Suprapubic skin (tissue), 4 donors: ENCODE measurements at regions not wholly inside any gene's neighbourhood (a gene's known extent, or its start where the extent isn't known, plus 50 kb on each side); places are given as distances from the start of the nearest gene placed in this dataset.
A peak's percentile ranks its signal among the peaks of the same experiment; 100 is the strongest.

ENCODE experiments used
- DNase-seq, 2 donors: peaks; one replicate each; pipeline ENCODE4 v3.0.0-alpha.2; 2019; ENCODE audit warnings: low spot score in 2 of 2
- H3K27ac ChIP-seq: fragments of 200-600 bp; sonication (generic); one replicate; pipeline ENCODE4 v1.5.1; 2019
- H3K27me3 ChIP-seq: fragments of 200-600 bp; sonication (generic); one replicate; pipeline ENCODE4 v1.5.1; 2019
- H3K36me3 ChIP-seq: fragments of 200-600 bp; sonication (generic); one replicate; pipeline ENCODE4 v1.5.1; 2019
- H3K4me1 ChIP-seq: fragments of 200-600 bp; sonication (generic); one replicate; pipeline ENCODE4 v1.5.1; 2019
- H3K4me3 ChIP-seq: fragments of 200-600 bp; sonication (generic); one replicate; pipeline ENCODE4 v1.5.1; 2019; ENCODE audit warnings: mild to moderate bottlenecking
- H3K9me3 ChIP-seq: fragments of 200-600 bp; sonication (generic); one replicate; pipeline ENCODE4 v1.5.1; 2019
- EP300 ChIP-seq: sonication (generic); formaldehyde crosslinking; IDR thresholded peaks from one replicate; pipeline ENCODE4 v1.6.1; 2017; ENCODE audit warnings: antibody characterized with exemption
- POLR2A ChIP-seq, 2 donors: fragments of 450-650 bp; IDR thresholded peaks; one replicate each; pipeline ENCODE4 v1.6.1; 2017; ENCODE audit warnings: antibody characterized with exemption in 2 of 2, mild to moderate bottlenecking in 2 of 2, moderate library complexity in 2 of 2
- POLR2AphosphoS5 ChIP-seq, 3 donors: sonication (generic); formaldehyde crosslinking; IDR thresholded peaks; one replicate each; pipeline ENCODE4 v1.6.1; 2017; ENCODE audit warnings: antibody characterized with exemption in 3 of 3
- WGBS: methylation state at CpG from one replicate; pipeline ENCODE4 v1.1.5; 2018; 5-methylcytosine and 5-hydroxymethylcytosine counted together
- TF ChIP-seq, protein P1 (sequence below), 2 donors: fragments of 200-600 bp in 1 of 2; fragments of 450-650 bp in 1 of 2; sonication (generic) in 1 of 2; IDR thresholded peaks; one replicate each; pipeline ENCODE4 v1.5.1; 2016 to 2019; ENCODE audit warnings: antibody characterized with exemption in 2 of 2, mild to moderate bottlenecking in 1 of 2, moderate library complexity in 1 of 2

DNA sequence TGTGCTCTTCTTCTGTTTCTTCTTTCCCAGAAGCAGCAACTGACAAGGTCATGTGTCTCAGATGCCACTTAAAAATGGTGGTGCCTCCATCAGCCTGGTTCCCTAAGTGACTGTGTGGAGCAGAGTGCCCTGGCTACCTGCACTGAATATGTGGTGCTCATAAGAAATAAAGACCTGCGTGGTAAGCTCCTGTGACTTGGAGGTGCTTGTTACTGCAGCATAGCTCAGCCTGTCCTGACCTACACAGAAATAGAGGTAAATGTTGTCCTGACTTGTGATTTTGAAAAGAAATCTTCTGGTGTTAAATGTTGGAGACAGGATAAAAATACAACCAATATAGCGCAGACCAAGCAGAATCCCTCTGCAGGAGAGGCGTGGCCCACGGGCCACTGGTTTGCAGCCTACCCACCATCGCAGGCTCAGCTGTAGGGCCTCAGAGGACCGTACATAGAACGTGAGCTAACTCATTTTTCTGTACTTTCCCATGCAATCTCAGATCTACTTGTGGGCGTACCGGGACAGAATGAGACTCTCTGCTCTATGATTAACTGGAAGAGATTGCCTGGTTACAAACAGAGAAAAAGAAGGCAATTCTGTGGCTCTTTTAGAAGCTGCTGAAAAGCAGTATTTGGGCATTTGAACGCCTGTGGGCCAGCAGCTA is 79.4 kb upstream of the UNC5A start:
- Histone ChIP-seq H3K36me3 (no peaks in the 10 kb centered on the region), H3K27ac (no peak overlapping the region), H3K9me3 (no peaks in the 10 kb centered on the region), H3K27me3 (peaks cover 82% of the 10 kb centered on the region), H3K4me1 (no peaks in the 10 kb centered on the region), H3K4me3 (no peak overlapping the region)
- 87% methylated on average over 10 of the region's 10 CpGs for WGBS
- TF ChIP-seq, protein P1, sequence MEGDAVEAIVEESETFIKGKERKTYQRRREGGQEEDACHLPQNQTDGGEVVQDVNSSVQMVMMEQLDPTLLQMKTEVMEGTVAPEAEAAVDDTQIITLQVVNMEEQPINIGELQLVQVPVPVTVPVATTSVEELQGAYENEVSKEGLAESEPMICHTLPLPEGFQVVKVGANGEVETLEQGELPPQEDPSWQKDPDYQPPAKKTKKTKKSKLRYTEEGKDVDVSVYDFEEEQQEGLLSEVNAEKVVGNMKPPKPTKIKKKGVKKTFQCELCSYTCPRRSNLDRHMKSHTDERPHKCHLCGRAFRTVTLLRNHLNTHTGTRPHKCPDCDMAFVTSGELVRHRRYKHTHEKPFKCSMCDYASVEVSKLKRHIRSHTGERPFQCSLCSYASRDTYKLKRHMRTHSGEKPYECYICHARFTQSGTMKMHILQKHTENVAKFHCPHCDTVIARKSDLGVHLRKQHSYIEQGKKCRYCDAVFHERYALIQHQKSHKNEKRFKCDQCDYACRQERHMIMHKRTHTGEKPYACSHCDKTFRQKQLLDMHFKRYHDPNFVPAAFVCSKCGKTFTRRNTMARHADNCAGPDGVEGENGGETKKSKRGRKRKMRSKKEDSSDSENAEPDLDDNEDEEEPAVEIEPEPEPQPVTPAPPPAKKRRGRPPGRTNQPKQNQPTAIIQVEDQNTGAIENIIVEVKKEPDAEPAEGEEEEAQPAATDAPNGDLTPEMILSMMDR (IDR thresholded peaks at IDR 0.05) = no peak
- TF ChIP-seq EP300 (no peak), POLR2A (IDR thresholded peaks at IDR 0.05) (no peak), POLR2AphosphoS5 (IDR thresholded peaks at IDR 0.05) (no peak)
- peak in 1 of 2 donors; percentile 19 for DNase-seq

DNA sequence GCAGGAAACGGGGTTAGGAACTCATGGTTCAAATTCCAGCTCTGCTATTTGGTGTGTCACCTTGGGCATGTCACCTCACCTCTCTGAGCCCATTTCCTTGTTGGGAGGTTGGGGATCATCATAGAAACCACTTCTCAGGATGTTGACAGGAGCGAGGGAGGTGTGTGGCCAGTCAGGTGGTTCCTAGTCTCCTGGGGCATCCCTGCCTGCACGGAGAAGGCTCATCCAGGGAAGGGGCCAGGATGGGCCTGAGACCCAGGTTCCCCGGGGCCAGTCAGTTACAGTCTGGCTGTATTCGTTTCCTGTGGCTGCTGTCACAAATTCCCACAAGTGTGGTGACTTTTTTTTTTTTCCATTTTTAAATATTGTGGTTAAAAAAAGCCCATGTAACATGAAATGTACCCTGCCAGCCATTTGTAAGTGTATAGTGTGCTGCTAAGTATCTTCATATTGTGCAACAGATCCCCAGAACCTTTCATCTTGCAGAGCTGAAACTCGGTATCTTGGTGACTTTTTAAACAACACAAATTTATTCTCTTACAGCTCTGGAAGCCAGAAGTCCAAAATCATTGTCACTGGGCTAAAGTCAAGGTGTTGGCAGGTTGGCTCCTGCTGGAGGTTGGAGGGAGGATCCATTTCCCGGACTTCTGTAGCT is 78.7 kb upstream of the UNC5A start:
- 55% methylated on average over 7 of the region's 7 CpGs for WGBS
- DNase-seq = no peak
- TF ChIP-seq POLR2A (IDR thresholded peaks at IDR 0.05) (no peak), EP300 (no peak), POLR2AphosphoS5 (IDR thresholded peaks at IDR 0.05) (no peak)
- TF ChIP-seq, protein P1 (IDR thresholded peaks at IDR 0.05) = no peak
- Histone ChIP-seq H3K36me3 (no peaks in the 10 kb centered on the region), H3K9me3 (no peaks in the 10 kb centered on the region), H3K27me3 (peaks cover 82% of the 10 kb centered on the region), H3K4me3 (no peak overlapping the region), H3K4me1 (no peaks in the 10 kb centered on the region), H3K27ac (no peak overlapping the region)

DNA sequence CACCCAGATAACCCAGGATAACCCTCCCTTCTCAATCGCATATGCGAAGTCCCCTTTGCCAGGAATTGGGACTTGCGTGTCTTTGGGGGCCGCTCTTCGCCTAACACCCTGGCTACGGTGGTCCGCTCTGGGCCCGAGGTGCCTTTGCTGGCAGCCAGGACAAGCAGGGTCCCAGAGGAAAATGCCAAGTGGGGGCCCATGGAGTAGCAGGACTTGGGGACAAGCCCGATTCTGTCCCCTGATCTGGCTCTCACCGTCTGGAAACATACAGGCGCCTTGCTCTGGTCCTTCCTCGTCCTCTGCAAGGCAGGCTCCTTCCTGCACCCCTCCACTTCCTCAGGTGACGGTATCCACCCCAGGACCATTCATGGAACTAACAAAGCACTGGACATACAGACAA is 78.1 kb upstream of the UNC5A start:
- DNase-seq = peak; percentile 26 to 74
- TF ChIP-seq POLR2A (IDR thresholded peaks at IDR 0.05) (no peak), EP300 (no peak), POLR2AphosphoS5 (IDR thresholded peaks at IDR 0.05) (no peak)
- TF ChIP-seq, protein P1 (IDR thresholded peaks at IDR 0.05) = no peak
- WGBS = 89% methylated on average over 13 of the region's 13 CpGs
- Histone ChIP-seq H3K36me3 (no peaks in the 10 kb centered on the region), H3K27me3 (peaks cover 82% of the 10 kb centered on the region), H3K9me3 (no peaks in the 10 kb centered on the region), H3K4me3 (no peak overlapping the region), H3K4me1 (no peaks in the 10 kb centered on the region), H3K27ac (no peak overlapping the region)

DNA sequence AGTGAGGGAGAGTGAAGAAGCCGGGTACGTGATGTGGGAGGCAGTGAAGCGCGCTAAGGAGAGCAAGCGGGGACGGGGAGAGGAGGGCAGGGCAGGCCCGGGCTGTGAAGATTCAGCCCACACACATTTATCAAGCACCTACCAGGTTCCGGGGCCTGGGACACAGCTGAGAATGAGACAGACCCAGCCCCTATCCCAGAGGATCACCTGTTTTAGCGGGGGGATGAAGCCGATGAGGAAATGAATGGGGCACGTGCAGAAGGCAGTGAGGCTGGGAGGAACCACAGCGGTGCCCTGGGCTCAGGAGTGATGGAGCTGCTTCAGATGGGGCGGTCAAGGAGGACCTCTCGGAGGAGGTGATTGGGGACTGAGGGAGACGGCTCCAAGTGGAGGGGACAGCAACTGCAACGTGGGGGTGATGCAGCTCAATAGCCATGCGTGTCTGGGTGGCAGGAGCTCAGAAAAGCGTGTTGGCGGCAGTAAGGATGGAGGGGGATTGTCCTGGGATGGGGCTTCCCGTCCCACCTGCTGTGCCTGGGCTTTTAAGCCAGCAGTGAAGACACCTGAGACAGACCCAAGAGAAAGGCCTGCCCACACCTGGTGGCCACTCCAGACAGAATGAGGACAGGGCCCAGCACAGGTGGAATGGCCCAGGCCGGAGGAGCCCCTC is 77.5 kb upstream of the UNC5A start:
- no peak for TF ChIP-seq EP300
- Histone ChIP-seq H3K9me3 (no peaks in the 10 kb centered on the region), H3K27ac (no peak overlapping the region), H3K4me1 (no peaks in the 10 kb centered on the region), H3K4me3 (no peak overlapping the region), H3K27me3 (peaks cover 82% of the 10 kb centered on the region), H3K36me3 (no peaks in the 10 kb centered on the region)
- 82% methylated on average over 21 of the region's 21 CpGs for WGBS
- DNase-seq = peak; percentile 40 to 66

DNA sequence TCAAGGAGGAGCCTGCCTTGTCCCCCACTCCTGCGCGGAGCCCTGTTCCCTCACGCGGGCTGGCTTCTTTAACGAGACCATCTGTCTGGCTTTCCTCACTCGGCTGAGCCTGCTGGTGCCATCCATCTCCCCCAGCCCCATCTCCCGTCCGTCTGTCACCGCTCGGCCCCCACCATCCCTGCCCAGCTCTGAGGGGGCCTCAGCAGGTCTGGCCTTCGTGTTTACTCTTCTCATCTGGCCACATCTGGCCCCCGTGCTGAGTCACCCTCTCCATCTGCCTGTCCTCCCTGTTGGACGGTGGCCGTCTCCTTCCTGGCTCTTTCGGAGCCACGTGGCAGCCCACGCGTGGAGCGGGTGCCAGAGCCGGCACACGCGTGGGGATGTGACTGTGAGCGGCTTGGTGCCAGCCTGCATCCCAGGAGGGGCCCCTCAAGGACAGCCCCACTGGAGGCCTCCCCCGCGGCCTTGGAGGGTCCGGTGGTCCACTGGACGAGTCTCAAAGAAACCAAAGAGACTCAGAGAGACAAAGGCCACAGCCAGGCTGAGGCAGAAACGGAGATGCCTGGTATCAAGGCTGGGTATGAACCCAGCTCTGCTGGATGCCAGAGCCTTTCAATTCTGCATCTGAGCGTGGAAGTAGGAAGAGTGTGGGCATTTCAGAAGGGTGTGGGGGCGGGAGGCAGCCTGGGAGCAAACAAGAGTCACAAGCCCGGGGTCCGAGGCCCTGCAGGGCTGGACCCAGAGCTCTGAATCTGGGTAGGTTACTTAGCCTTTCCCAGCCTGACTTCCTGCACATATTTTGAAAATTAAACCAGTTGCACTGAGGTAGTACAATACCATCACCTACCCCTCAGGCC is 76.7 kb upstream of the UNC5A start:
- TF ChIP-seq POLR2AphosphoS5 (IDR thresholded peaks at IDR 0.05) = no peak
- TF ChIP-seq, protein P1 (IDR thresholded peaks at IDR 0.05) = no peak
- TF ChIP-seq EP300 = no peak
- TF ChIP-seq POLR2A (IDR thresholded peaks at IDR 0.05) = no peak
- Histone ChIP-seq H3K4me1 (no peaks in the 10 kb centered on the region), H3K4me3 (no peak overlapping the region), H3K27me3 (peaks cover 84% of the 10 kb centered on the region), H3K27ac (no peak overlapping the region), H3K9me3 (no peaks in the 10 kb centered on the region), H3K36me3 (no peaks in the 10 kb centered on the region)
- WGBS = 75% methylated on average over 32 of the region's 32 CpGs
- peak; percentile 46 to 72 for DNase-seq
